ENCODE measurements at regions not wholly inside any gene's neighbourhood (a gene's known extent, or its start where the extent isn't known, plus 50 kb on each side); places are given as distances from the start of the nearest gene placed in this dataset.

DNA sequence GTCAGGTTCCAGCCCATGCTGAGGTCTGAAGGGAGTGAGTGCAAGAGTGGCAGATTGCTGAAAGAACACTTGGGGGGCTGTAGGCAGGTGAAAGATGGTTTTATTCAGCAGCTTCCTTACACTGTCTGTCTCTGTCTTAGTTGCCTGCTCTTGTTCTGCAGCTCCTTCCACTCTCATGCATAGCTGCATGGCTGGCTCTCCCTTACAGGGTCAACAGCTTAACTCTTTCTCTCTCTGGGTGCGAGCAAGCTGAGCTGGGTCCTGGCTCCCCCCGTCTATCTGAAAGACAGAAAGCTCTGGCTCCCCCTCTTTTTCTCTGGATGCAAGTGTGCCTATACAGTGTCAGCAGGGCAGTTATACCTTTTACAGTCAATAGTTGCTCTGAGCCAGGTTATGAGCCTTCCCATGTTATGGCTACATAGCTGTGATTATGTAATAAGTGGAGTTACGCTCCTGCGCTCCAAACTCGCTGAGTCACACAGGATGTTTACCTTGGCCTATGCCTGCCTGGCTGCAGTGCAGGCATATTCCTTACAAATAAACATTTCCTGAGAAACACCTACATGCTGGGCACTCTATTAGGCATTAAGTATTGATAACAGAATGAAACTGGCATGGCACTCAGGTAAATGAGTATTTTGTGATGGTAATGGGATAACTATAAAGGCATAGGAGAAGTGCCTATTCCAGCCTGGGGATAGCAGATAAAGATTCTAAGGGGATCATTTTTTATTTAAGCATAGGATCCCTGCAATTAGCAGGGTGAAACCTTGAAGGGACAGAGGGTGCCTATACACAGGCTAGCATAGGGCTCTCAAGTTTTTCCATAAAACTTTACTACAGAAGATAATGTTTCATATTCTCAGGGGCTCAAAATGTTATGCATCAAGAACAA, 826.9 kb upstream of the PCDH9 start:
- intact Hi-C loops (cut with DNase I; ENCODE audit: low total_unique reads) = no loop called here
- H3K4me3 ChIP-seq = no peak overlapping the region
- 92 to 94% methylated on average over 5 of the region's 5 CpGs for WGBS, 2 donors
- TF ChIP-seq, protein P1, sequence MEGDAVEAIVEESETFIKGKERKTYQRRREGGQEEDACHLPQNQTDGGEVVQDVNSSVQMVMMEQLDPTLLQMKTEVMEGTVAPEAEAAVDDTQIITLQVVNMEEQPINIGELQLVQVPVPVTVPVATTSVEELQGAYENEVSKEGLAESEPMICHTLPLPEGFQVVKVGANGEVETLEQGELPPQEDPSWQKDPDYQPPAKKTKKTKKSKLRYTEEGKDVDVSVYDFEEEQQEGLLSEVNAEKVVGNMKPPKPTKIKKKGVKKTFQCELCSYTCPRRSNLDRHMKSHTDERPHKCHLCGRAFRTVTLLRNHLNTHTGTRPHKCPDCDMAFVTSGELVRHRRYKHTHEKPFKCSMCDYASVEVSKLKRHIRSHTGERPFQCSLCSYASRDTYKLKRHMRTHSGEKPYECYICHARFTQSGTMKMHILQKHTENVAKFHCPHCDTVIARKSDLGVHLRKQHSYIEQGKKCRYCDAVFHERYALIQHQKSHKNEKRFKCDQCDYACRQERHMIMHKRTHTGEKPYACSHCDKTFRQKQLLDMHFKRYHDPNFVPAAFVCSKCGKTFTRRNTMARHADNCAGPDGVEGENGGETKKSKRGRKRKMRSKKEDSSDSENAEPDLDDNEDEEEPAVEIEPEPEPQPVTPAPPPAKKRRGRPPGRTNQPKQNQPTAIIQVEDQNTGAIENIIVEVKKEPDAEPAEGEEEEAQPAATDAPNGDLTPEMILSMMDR (IDR thresholded peaks at IDR 0.05) = no peak
- TF ChIP-seq POLR2A (IDR thresholded peaks at IDR 0.05) = no peak
- no peaks in the 10 kb centered on the region for H3K27me3 ChIP-seq
- H3K9me3 ChIP-seq = no peaks in the 10 kb centered on the region
- H3K36me3 ChIP-seq (ENCODE audit: low read depth, missing control alignments) = no peaks in the 10 kb centered on the region
- no peak for DNase-seq
- no peak overlapping the region for H3K27ac ChIP-seq
- H3K4me1 ChIP-seq = no peaks in the 10 kb centered on the region

DNA sequence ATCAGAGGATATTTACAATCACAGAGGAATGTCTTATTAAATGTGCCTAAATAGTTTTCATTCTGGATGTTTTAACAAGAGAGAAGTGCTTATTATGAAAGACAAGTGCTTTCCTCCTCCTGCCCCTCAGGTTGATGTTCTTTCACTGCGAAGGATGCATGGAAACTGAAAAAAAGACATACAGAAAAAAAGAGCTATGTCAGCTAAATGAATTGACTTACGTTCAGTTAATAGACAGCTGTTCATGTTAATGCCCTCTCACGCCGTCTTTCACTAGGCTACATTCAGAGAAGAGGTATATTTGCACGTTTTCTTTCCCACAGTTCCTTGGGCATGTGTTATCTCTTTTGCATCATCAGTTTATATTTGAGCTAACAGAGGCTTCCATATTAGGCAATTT, 821.8 kb upstream of the PCDH9 start:
- intact Hi-C loops (cut with DNase I; ENCODE audit: low total_unique reads) = no loop called here
- no peak overlapping the region for H3K27ac ChIP-seq
- DNase-seq = no peak
- no peaks in the 10 kb centered on the region for H3K36me3 ChIP-seq (ENCODE audit: low read depth, missing control alignments)
- WGBS, 2 donors = 64 to 73% methylated on average over 5 of the region's 5 CpGs
- TF ChIP-seq POLR2A (IDR thresholded peaks at IDR 0.05) = no peak
- TF ChIP-seq, protein P1 (IDR thresholded peaks at IDR 0.05) = no peak
- H3K4me1 ChIP-seq = no peaks in the 10 kb centered on the region
- no peaks in the 10 kb centered on the region for H3K27me3 ChIP-seq
- H3K9me3 ChIP-seq = no peaks in the 10 kb centered on the region
- H3K4me3 ChIP-seq = no peak overlapping the region

DNA sequence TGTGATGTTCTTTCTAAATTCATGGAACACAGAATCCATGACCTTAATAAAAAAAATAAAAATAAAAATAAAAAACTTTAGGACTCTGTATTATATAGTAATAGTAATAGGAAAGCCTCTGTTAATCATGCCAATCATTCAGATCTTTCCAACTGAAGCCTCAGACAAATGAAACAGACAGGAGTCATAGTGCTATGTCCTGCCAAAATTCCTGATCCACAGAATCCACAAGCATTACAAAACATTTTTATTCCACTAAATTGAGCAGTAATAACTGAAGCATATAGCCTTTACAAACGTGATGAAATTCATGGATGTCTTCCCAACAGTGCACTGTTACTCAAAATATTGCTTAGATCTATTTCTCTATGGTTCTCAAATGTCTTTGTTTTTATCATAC, 820.6 kb upstream of the PCDH9 start:
- 52 to 61% methylated on average over 1 of the region's 1 CpG for WGBS, 2 donors
- Histone ChIP-seq H3K27ac (no peak overlapping the region), H3K4me1 (no peaks in the 10 kb centered on the region), H3K4me3 (no peak overlapping the region), H3K9me3 (no peaks in the 10 kb centered on the region), H3K36me3 (ENCODE audit: low read depth, missing control alignments) (no peaks in the 10 kb centered on the region), H3K27me3 (no peaks in the 10 kb centered on the region)
- DNase-seq = no peak
- intact Hi-C loops (cut with DNase I; ENCODE audit: low total_unique reads) = no loop called here
- TF ChIP-seq, protein P1 (IDR thresholded peaks at IDR 0.05) = no peak
- no peak for TF ChIP-seq POLR2A (IDR thresholded peaks at IDR 0.05)

DNA sequence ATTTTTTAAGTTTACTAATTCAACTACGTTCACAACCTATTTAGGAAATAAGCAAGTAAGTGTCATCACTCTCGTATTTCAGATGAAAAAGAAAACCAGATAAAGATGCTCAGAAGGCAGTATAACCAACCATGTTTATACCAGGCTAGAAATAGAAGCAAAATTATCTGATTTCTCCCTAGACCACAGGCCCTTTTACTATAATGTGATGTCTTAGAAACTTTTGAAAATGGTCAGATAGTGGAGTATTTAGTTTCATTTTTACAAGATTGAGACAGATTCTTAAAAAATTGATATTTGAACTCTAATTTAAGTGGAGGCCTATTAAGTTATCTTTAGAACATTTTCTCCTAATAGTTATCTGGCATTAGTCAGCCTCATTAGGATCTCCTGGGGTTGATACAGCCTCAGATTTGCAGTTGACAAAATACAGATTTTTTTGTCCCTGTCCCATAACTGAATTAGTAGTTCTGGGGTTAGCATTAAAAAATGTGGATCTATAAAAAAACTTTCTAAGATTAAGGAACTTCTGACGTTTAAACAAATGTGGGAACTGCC, 818.7 kb upstream of the PCDH9 start:
- Histone ChIP-seq H3K4me3 (no peak overlapping the region), H3K27me3 (no peaks in the 10 kb centered on the region), H3K9me3 (no peaks in the 10 kb centered on the region), H3K27ac (no peak overlapping the region), H3K4me1 (no peaks in the 10 kb centered on the region), H3K36me3 (ENCODE audit: low read depth, missing control alignments) (no peaks in the 10 kb centered on the region)
- no peak for TF ChIP-seq POLR2A (IDR thresholded peaks at IDR 0.05)
- TF ChIP-seq, protein P1 (IDR thresholded peaks at IDR 0.05) = no peak
- intact Hi-C loops (cut with DNase I; ENCODE audit: low total_unique reads) = no loop called here
- DNase-seq = no peak
- 69 to 71% methylated on average over 3 of the region's 3 CpGs for WGBS, 2 donors
